ENCODE measurements at regions not wholly inside any gene's neighbourhood (a gene's known extent, or its start where the extent isn't known, plus 50 kb on each side); places are given as distances from the start of the nearest gene placed in this dataset.

- Histone ChIP-seq H2AFZ (no peak overlapping the region), H3K36me3 (ENCODE audit: control insufficient read depth, insufficient read depth, low read length) (no peaks in the 10 kb centered on the region), H3K9me3 (ENCODE audit: control insufficient read depth, low read length) (no peaks in the 10 kb centered on the region), H3K4me1 (no peaks in the 10 kb centered on the region), H3K4me2 (ENCODE audit: low read length) (no peak overlapping the region), H3K27ac (no peak overlapping the region), H3K9ac (no peak overlapping the region), H3K79me2 (no peaks in the 10 kb centered on the region), H3K27me3 (ENCODE audit: control insufficient read depth, insufficient read depth, low read length) (no peaks in the 10 kb centered on the region), H3K4me3 (ENCODE audit: low read depth, low read length) (no peak overlapping the region)
- TF ChIP-seq CTCF (IDR thresholded peaks at IDR 0.05) = no peak
These were observed 162.0 kb downstream of the RTP5 start for GRCh38 chr2:242031481-242032019.

- Histone ChIP-seq H3K27me3 (ENCODE audit: control insufficient read depth, insufficient read depth, low read length) (no peaks in the 10 kb centered on the region), H3K79me2 (no peaks in the 10 kb centered on the region), H3K4me1 (no peaks in the 10 kb centered on the region), H3K27ac (no peak overlapping the region), H3K9me3 (ENCODE audit: control insufficient read depth, low read length) (no peaks in the 10 kb centered on the region), H3K9ac (no peak overlapping the region), H3K4me3 (ENCODE audit: low read depth, low read length) (no peak overlapping the region), H3K36me3 (ENCODE audit: control insufficient read depth, insufficient read depth, low read length) (no peaks in the 10 kb centered on the region), H3K4me2 (ENCODE audit: low read length) (no peak overlapping the region), H2AFZ (no peak overlapping the region)
- TF ChIP-seq CTCF (IDR thresholded peaks at IDR 0.05) = no peak
These were observed 163.5 kb downstream of the RTP5 start for GRCh38 chr2:242032780-242033656.

GRCh38 chr2:242034138-242034537 lies 164.6 kb downstream of the RTP5 start:
- Histone ChIP-seq H2AFZ (no peak overlapping the region), H3K27ac (no peak overlapping the region), H3K4me1 (no peaks in the 10 kb centered on the region), H3K4me3 (ENCODE audit: low read depth, low read length) (no peak overlapping the region), H3K27me3 (ENCODE audit: control insufficient read depth, insufficient read depth, low read length) (no peaks in the 10 kb centered on the region), H3K79me2 (no peaks in the 10 kb centered on the region), H3K9ac (no peak overlapping the region), H3K9me3 (ENCODE audit: control insufficient read depth, low read length) (no peaks in the 10 kb centered on the region), H3K36me3 (ENCODE audit: control insufficient read depth, insufficient read depth, low read length) (no peaks in the 10 kb centered on the region), H3K4me2 (ENCODE audit: low read length) (no peak overlapping the region)
- no peak for TF ChIP-seq CTCF (IDR thresholded peaks at IDR 0.05)

DNA sequence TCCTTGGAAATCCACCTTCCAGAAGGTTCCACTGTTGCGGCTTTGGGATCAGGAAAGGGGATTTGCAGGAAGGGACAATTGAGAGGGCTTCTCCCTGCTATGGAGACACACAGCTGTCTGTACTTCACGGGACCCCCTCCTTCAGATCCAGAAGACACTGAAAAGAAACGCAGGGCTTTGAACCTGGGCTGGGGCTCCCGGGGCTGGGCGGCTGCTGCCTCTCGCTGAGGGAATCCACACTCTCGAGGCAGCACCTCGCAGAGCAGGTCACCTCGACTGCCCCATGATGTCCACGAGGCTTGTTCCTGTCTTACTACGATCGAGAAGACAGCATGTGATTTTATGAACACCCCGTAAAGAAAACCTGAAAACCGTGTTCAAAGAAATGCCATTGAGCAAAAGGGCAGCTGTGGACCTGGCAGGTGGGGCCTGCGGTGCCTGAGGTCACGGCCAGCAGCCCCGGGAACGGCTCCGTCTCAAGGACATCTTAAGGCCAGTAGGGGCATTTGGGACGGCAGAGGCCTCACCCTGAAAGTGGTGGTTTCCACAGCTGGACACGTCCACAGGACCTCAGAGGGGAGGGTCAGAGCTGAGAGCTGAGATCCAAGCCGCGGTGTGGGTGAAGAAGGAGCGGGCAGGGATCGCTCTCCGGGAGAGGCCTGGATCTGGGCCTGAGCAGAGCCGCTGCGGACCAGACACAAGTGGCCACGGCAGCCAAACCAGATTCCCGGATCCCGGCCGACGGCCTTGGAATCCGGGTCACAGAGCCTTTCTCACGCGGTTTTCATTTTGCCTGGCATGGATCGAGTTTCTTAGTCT lies 165.7 kb downstream of the RTP5 start:
- Histone ChIP-seq H3K27me3 (ENCODE audit: control insufficient read depth, insufficient read depth, low read length) (no peaks in the 10 kb centered on the region), H3K36me3 (ENCODE audit: control insufficient read depth, insufficient read depth, low read length) (no peaks in the 10 kb centered on the region), H3K9ac (no peak overlapping the region)

More for the DNA sequence above, 165.7 kb downstream of the RTP5 start:
- no peak overlapping the region for H3K27ac ChIP-seq
- H3K79me2 ChIP-seq = no peaks in the 10 kb centered on the region
- no peaks in the 10 kb centered on the region for H3K9me3 ChIP-seq (ENCODE audit: control insufficient read depth, low read length)
- no peak overlapping the region for H3K4me2 ChIP-seq (ENCODE audit: low read length)
- no peak for TF ChIP-seq CTCF (IDR thresholded peaks at IDR 0.05)
- no peaks in the 10 kb centered on the region for H3K4me1 ChIP-seq
- no peak overlapping the region for H2AFZ ChIP-seq
- H3K4me3 ChIP-seq (ENCODE audit: low read depth, low read length) = no peak overlapping the region
